Karpas-422 (cell line): ENCODE measurements at regions not wholly inside any gene's neighbourhood (a gene's known extent, or its start where the extent isn't known, plus 50 kb on each side); places are given as distances from the start of the nearest gene placed in this dataset.

Source experiments
- DNase-seq: peaks from one replicate; pipeline ENCODE4 v3.0.0-alpha.2; 2015
- H2AFZ ChIP-seq: fragments of 200-600 bp; sonication (generic); 2 replicates; pipeline ENCODE4 v1.6.1; 2014; ENCODE audit warnings: antibody characterized with exemption, low read length, mixed read lengths
- H3K27ac ChIP-seq: fragments of 200-600 bp; sonication (generic); 2 replicates; pipeline ENCODE4 v1.5.1; 2014; ENCODE audit warnings: mild to moderate bottlenecking, low read length, moderate library complexity
- H3K27me3 ChIP-seq: fragments of 200-600 bp; sonication (generic); 2 replicates; pipeline ENCODE4 v1.6.1; 2014; ENCODE audit warnings: low read length, mixed read lengths
- H3K36me3 ChIP-seq: fragments of 200-600 bp; sonication (generic); 2 replicates; pipeline ENCODE4 v1.6.1; 2014; ENCODE audit warnings: low read length, mixed read lengths; ENCODE audit not compliant: insufficient read depth
- H3K4me1 ChIP-seq: fragments of 200-600 bp; sonication (generic); 2 replicates; pipeline ENCODE4 v1.6.1; 2014; ENCODE audit warnings: mild to moderate bottlenecking, low read length, mixed read lengths
- H3K4me2 ChIP-seq: fragments of 200-600 bp; sonication (generic); 2 replicates; pipeline ENCODE4 v1.6.1; 2014; ENCODE audit warnings: low read length, low read depth, mild to moderate bottlenecking; ENCODE audit not compliant: poor library complexity, severe bottlenecking
- H3K4me3 ChIP-seq: fragments of 200-600 bp; sonication (generic); 2 replicates; pipeline ENCODE4 v1.5.1; 2014; ENCODE audit warnings: mild to moderate bottlenecking, antibody characterized with exemption, low read length, mixed read lengths
- H3K79me2 ChIP-seq: fragments of 200-600 bp; sonication (generic); 2 replicates; pipeline ENCODE4 v1.6.1; 2014; ENCODE audit warnings: mild to moderate bottlenecking, low read length, mixed read lengths
- H3K9ac ChIP-seq: fragments of 200-600 bp; sonication (generic); 2 replicates; pipeline ENCODE4 v1.6.0; 2014; ENCODE audit warnings: low read length
- H3K9me2 ChIP-seq: fragments of 200-600 bp; sonication (generic), shearing (Covaris generic); replicated peaks from 2 replicates; pipeline ENCODE4 v1.6.0; 2014; ENCODE audit warnings: mild to moderate bottlenecking, low read length, moderate library complexity; ENCODE audit not compliant: insufficient read depth
- H3K9me3 ChIP-seq: fragments of 300-700, 200-600 bp; sonication (generic); 2 replicates; pipeline ENCODE4 v1.6.1; 2014; ENCODE audit warnings: low read length, mixed read lengths
- H4K20me1 ChIP-seq: fragments of 200-600 bp; sonication (generic); 2 replicates; pipeline ENCODE4 v1.6.1; 2014; ENCODE audit warnings: mild to moderate bottlenecking, antibody characterized with exemption, low read length, low read depth; ENCODE audit not compliant: insufficient read depth

- no peak for DNase-seq
- Histone ChIP-seq H3K36me3 (no peaks in the 10 kb centered on the region), H3K4me2 (no peak overlapping the region), H3K4me3 (no peak overlapping the region), H3K27me3 (no peaks in the 10 kb centered on the region), H3K27ac (no peak overlapping the region), H3K79me2 (no peaks in the 10 kb centered on the region), H3K4me1 (no peaks in the 10 kb centered on the region), H3K9me2 (no peaks in the 10 kb centered on the region), H3K9me3 (no peaks in the 10 kb centered on the region), H2AFZ (no peak overlapping the region), H4K20me1 (no peaks in the 10 kb centered on the region), H3K9ac (no peak overlapping the region)
These were observed 741.3 kb upstream of the MMS22L start for GRCh38 chr6:98024359-98024758.

GRCh38 chr6:98027898-98028297 lies 744.9 kb upstream of the MMS22L start:
- Histone ChIP-seq H3K27ac (no peak overlapping the region), H3K27me3 (no peaks in the 10 kb centered on the region), H3K79me2 (no peaks in the 10 kb centered on the region), H4K20me1 (no peaks in the 10 kb centered on the region), H3K9me3 (no peaks in the 10 kb centered on the region), H3K4me3 (no peak overlapping the region), H3K4me1 (no peaks in the 10 kb centered on the region), H2AFZ (no peak overlapping the region), H3K36me3 (no peaks in the 10 kb centered on the region), H3K9ac (no peak overlapping the region), H3K4me2 (no peak overlapping the region), H3K9me2 (no peaks in the 10 kb centered on the region)
- no peak for DNase-seq

- Histone ChIP-seq H3K4me1 (no peaks in the 10 kb centered on the region), H4K20me1 (no peaks in the 10 kb centered on the region), H3K27ac (no peak overlapping the region), H2AFZ (no peak overlapping the region), H3K27me3 (no peaks in the 10 kb centered on the region), H3K36me3 (no peaks in the 10 kb centered on the region), H3K9me2 (no peaks in the 10 kb centered on the region), H3K9ac (no peak overlapping the region), H3K9me3 (no peaks in the 10 kb centered on the region), H3K4me3 (no peak overlapping the region), H3K4me2 (no peak overlapping the region), H3K79me2 (no peaks in the 10 kb centered on the region)
- DNase-seq, result no peak
These were observed 750.6 kb upstream of the MMS22L start for GRCh38 chr6:98033617-98034016.

- H3K9me2 ChIP-seq, result no peaks in the 10 kb centered on the region
- no peaks in the 10 kb centered on the region for H3K36me3 ChIP-seq
- no peaks in the 10 kb centered on the region for H3K9me3 ChIP-seq
- no peak overlapping the region for H3K4me2 ChIP-seq
- H3K79me2 ChIP-seq, result no peaks in the 10 kb centered on the region
- H3K4me1 ChIP-seq, result no peaks in the 10 kb centered on the region
- H4K20me1 ChIP-seq, result no peaks in the 10 kb centered on the region
- H3K27ac ChIP-seq, result no peak overlapping the region
- H3K4me3 ChIP-seq, result no peak overlapping the region
- H3K27me3 ChIP-seq, result no peaks in the 10 kb centered on the region
- H2AFZ ChIP-seq, result no peak overlapping the region
- H3K9ac ChIP-seq, result no peak overlapping the region
- DNase-seq, result no peak
These were observed 753.4 kb upstream of the MMS22L start for GRCh38 chr6:98036344-98036923.

- no peaks in the 10 kb centered on the region for H3K27me3 ChIP-seq
- no peaks in the 10 kb centered on the region for H3K79me2 ChIP-seq
- H3K9me2 ChIP-seq, result no peaks in the 10 kb centered on the region
- no peaks in the 10 kb centered on the region for H4K20me1 ChIP-seq
- H2AFZ ChIP-seq, result no peak overlapping the region
- H3K4me3 ChIP-seq, result no peak overlapping the region
- no peak overlapping the region for H3K9ac ChIP-seq
- no peak for DNase-seq
- no peaks in the 10 kb centered on the region for H3K4me1 ChIP-seq
- H3K36me3 ChIP-seq, result no peaks in the 10 kb centered on the region
- no peak overlapping the region for H3K27ac ChIP-seq
- H3K4me2 ChIP-seq, result no peak overlapping the region
- no peaks in the 10 kb centered on the region for H3K9me3 ChIP-seq
These were observed 754.6 kb upstream of the MMS22L start for GRCh38 chr6:98037571-98037970.

GRCh38 chr6:98039443-98039842 lies 756.4 kb upstream of the MMS22L start:
- no peaks in the 10 kb centered on the region for H3K36me3 ChIP-seq
- no peak overlapping the region for H3K9ac ChIP-seq
- no peaks in the 10 kb centered on the region for H3K9me2 ChIP-seq
- H3K4me2 ChIP-seq, result no peak overlapping the region
- H3K27ac ChIP-seq, result no peak overlapping the region
- H4K20me1 ChIP-seq, result no peaks in the 10 kb centered on the region
- no peak for DNase-seq
- H3K27me3 ChIP-seq, result no peaks in the 10 kb centered on the region
- H3K9me3 ChIP-seq, result no peaks in the 10 kb centered on the region
- no peak overlapping the region for H2AFZ ChIP-seq
- H3K79me2 ChIP-seq, result no peaks in the 10 kb centered on the region
- H3K4me1 ChIP-seq, result no peaks in the 10 kb centered on the region
- H3K4me3 ChIP-seq, result no peak overlapping the region

GRCh38 chr6:98039904-98040607 lies 757.0 kb upstream of the MMS22L start:
- Histone ChIP-seq H3K4me1 (no peaks in the 10 kb centered on the region), H3K27me3 (no peaks in the 10 kb centered on the region), H4K20me1 (no peaks in the 10 kb centered on the region), H3K4me3 (no peak overlapping the region), H2AFZ (no peak overlapping the region), H3K9me2 (no peaks in the 10 kb centered on the region), H3K9me3 (no peaks in the 10 kb centered on the region), H3K27ac (no peak overlapping the region), H3K4me2 (no peak overlapping the region), H3K36me3 (no peaks in the 10 kb centered on the region), H3K79me2 (no peaks in the 10 kb centered on the region), H3K9ac (no peak overlapping the region)
- no peak for DNase-seq

- Histone ChIP-seq H2AFZ (no peak overlapping the region), H3K36me3 (no peaks in the 10 kb centered on the region), H3K4me2 (no peak overlapping the region), H3K79me2 (no peaks in the 10 kb centered on the region), H3K4me3 (no peak overlapping the region), H3K9me2 (no peaks in the 10 kb centered on the region), H3K9ac (no peak overlapping the region), H4K20me1 (no peaks in the 10 kb centered on the region), H3K4me1 (no peaks in the 10 kb centered on the region), H3K9me3 (no peaks in the 10 kb centered on the region), H3K27me3 (no peaks in the 10 kb centered on the region), H3K27ac (no peak overlapping the region)
- DNase-seq, result no peak
These were observed 758.0 kb upstream of the MMS22L start for GRCh38 chr6:98041056-98041455.
